Hematopoietic multipotent progenitor cell (in vitro differentiated cells): ENCODE measurements at regions not wholly inside any gene's neighbourhood (a gene's known extent, or its start where the extent isn't known, plus 50 kb on each side); places are given as distances from the start of the nearest gene placed in this dataset.

Experiments
- DNase-seq, 3 donors: peaks; one replicate each; pipeline ENCODE4 v3.0.0-alpha.2; 2011 to 2015; ENCODE audit warnings: low read depth in 2 of 3, low spot score in 2 of 3

DNA sequence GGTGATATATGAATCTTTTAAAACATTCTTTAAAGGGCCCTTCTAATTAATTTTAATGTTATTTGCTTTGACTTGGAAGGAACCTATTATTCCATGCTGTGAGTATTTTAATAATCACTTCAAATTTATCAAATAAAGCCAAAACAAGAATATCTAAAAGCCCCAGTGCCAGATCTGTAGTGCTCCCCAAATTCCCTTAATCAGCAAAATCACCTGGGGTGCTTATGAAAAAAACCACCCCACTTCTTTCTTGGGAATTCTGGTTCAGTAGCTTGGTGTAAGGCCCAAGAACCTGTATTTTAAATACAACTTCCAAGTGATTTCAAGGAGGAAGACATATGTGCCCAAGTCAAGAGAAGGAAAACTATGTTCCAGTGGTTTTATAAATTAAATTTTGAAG is 202.4 kb upstream of the OSR1 start:
- DNase-seq, result no peak

DNA sequence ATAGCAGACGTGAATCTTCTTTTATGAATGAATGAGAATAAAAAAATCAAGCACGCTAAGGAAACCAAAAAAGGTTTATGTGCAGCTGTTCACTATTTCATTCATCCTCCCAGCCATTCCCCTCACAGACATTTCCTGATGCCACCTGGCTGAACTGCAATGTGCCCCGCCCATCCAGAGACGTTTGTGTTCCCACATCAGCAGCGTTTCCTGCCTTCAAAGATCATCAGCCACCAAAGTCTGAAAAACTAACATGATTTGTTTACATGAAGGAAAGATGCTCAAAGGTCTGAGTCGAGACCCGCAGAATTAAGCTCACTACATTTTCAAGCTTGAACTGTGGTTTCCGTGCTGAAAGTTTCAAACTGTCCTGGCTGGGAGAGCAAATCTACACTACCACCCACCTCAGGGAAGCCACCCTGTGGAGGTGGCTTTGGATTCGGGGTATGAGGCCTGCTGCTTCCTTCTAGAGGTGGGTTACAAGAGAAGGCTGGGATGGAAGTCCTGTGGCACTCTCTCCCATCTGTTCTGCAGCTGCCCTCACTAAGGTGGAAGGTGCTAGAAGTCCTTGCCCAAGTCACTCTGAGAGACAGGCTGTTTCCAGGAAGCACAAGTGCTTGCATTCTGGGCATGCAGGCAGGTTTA is 201.3 kb upstream of the OSR1 start:
- DNase-seq, result no peak

DNA sequence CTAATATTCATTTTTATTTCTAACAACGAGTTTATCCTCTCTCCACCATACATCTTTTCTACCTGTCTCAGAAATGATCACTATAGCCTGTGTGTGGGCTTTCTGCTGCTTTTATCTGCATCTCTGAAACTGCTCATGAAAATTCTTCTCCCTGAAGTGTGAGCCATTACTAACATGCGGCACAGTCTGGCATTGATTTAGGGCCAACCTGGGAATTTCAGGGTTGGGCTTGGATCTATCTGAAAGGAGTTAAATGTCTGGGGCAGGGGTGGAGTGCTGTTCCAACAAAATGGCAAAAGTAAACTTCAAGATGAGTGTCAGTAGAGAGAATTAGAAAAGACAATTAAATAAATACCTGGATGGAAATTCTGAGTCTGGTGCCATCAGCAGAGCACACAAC is 198.2 kb upstream of the OSR1 start:
- DNase-seq, result no peak

DNA sequence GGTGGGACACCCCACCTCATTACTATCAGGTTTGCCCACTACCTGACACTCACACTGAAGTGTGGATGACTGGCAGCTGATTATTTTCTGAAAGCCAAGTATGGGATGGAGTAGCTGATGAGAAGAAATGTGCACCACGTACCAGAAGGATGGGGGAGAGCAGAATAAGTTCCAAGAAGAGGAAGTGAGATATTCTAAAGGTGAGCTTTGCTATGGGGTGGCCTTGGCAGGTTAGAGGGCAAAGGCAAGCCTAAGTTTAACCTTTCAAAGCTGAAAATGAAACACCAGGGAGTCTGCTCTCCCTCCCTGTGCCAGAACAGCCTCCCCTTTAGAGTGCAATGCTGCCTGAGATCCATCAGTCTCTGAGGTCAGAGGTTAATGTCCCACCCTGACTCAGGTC is 196.1 kb upstream of the OSR1 start:
- DNase-seq, result no peak

DNA sequence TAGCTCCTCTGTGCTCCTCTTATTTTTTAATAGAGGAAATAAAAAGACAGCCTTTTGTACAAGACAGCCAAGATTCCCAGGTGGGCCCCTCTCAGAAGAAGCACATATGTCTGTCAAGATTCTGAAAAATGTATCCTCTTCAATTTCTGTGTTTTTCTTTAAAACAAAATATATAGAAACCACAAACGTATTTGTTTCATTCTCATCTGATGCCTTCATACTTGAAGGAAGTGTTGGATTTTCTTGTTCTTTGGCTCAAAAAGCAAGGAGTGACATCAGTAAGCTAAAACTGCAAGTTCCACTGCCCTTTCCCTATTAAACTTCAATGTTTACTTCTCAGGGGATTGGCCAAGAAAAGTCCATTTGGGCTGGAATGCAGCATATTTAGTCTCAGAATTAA is 193.8 kb upstream of the OSR1 start:
- DNase-seq, result no peak

DNA sequence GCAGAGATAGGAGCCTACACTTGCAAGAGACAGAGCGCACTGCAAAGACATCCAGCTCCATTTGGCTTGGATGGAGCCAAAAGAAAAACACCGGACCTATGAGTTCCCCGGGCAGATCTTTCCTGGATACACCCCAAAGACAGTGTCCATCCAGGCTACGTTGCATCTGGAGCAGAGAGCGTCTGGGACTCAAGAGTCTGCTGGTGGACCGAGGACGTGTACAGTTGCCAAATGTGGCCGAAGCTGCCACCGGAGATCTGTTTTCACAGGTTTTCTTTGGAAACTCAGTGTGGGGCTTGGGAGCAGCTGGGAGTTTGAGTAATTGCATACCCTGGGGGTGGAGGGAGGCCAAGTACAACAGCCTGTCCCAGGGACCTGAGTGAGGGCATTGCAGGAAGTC is 192.3 kb upstream of the OSR1 start:
- no peak for DNase-seq

DNA sequence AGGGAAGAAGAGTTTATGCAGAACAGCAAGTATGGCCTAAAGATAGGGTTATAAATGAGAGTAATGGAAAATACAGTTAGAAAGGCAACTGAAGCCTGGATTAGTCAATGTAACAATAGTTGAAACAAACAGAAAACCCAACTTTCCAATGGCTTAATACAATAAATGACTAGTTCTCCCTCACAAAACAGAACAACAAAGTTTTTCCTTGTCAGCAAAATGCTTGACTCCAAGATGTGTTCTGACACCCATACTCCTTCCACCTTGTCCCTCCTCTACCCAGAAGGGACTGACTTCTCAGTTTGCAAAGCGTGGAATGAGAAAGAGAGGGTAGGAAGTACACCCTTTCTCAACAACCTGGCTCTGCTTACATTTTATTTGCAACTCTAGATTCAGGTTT is 191.4 kb upstream of the OSR1 start:
- no peak for DNase-seq

DNA sequence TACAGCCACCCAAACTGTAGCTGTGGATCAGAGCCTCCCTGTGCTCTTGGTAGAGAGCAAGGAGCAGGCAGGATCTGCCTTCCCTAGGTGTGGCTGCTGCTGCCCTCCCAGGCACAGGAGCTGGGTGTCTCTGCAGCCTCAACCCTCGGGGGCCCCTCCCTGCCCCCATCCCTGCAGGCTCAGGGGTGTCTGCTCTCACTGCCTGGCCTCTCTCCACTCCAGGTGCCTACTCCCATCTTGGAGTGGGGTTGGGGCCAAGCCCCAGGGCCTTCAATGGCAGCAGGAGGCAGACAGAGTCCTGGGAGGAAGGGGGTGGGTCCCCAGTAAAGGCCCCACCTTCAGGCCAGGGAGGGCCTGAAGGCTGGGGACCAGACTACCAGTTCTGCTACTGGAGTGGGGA is 189.7 kb upstream of the OSR1 start:
- no peak for DNase-seq

DNA sequence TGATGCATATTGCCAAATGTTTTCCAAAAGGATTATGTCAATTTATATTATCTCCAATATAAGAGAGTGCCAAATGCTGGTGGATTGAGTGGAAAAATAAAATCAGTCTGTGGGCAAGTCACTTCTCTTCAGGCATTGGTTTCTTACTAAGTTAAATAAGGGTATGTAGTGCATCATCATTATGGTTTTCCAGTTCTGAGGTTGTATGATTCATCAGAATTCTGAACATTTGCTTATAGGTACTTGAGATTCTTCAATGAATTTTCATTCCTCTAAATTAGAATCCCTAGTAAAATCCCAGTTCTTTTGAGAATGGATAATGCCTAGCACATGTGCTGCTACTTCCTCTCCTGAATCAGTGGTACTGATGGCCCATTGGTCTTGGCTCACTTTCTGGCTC is 188.9 kb upstream of the OSR1 start:
- DNase-seq, result no peak

DNA sequence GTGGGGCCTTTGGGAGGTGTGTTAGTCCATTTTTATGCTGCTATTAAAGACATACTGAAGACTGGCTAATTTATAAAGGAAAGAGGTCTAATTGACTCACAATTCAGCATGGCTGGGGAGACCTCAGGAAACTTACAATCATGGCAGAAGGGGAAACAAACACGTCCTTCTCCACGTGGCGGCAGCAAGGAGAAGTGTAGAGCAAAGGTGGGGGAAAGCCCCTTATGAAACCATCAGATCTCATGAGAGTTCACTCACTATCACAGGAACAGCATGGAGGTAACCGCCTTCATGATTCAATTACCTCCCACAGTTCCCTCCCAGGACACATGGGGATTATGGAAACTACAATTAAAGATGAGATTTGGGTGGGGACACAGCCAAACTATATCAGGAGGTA is 187.1 kb upstream of the OSR1 start:
- no peak for DNase-seq

DNA sequence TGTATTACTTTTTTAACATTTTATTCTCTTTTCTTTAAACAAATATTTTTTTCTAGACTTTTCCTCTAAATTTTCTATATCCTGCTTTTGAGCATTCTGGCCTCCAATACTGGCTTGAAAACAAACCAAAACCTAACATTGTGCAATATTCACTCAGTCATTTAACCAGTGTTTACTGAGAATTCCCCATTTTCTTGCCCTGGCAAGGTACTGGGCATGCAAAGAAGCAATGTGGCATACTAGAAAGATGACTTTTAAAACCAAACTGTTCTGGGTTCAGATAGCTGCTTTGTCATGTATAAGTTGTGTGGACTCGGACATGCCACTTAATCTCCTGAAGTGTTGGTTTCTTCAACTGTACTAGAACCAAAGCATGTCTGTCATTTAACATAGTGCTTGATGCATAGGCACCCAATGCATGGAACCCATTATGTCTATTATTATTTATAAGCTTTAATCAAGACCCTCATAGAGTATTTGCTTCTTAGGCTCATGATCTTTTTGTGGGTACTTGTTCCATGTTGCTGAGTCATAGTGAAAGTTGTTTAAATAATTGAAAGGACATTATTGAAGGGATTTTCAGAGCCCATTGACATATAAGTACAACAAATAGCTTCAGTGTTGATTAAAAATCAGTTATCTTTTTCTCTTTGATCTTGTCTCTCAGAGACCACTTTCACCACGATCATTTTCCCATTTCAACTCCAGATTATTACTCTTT is 185.4 kb upstream of the OSR1 start:
- DNase-seq, result no peak

DNA sequence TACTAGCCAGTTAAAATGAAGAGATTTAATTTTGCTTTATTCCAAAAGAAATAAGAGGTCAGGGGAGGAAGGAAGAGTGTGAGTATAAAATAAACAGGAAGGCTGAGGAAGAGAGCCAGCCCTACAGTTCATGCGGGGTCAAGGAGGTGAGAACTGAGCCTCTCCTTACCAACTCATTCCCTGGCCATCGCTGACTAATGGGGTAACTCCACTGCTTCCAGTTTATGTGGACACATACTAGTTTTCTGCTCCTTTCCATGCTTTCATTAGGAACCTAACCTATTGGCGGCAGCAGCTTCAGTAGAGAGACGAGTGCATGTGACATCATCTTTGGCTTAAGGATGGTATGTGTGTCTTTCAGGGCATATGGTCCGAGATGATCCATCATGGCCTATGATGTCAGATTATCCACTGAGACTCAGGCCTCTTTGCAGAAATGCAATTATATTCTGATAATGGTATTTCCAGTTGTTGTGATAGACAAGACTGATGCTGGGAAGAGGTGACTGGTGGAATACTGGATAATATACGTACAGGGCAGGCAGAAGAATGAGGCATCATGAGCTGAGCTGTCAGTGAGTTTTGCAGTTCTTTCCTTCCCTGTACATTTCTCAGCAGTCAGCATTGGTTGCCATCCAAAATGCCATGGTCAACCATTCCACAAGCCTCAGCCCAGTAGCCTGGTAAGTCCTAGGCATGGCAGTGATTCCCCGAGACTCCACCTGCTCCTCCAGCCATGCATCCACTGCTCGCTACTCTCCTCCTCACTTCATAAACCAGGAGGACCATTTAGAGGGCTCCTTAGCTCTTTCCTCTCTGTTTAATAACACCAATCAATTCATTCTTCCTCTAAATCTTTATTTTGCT is 184.6 kb upstream of the OSR1 start:
- DNase-seq, result no peak

DNA sequence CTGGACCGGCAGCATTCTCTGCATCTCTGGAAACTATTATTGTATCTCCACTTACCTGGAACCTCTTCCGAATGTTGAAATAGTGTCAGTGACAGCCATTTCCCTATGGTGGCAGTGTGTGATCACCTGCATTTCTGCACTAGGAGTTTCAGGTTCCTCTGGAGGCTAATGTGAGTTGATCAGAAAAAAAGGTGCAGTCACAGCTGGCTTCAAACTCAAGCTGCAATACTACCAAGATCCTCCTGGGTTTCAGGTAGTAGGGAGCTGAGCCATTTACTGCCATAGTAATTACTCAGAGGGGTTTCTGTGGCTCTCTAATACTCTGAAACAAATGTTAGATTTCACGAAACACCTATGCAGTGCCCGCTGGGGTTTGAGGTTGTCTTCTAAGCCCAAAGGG is 183.5 kb upstream of the OSR1 start:
- DNase-seq, result no peak

DNA sequence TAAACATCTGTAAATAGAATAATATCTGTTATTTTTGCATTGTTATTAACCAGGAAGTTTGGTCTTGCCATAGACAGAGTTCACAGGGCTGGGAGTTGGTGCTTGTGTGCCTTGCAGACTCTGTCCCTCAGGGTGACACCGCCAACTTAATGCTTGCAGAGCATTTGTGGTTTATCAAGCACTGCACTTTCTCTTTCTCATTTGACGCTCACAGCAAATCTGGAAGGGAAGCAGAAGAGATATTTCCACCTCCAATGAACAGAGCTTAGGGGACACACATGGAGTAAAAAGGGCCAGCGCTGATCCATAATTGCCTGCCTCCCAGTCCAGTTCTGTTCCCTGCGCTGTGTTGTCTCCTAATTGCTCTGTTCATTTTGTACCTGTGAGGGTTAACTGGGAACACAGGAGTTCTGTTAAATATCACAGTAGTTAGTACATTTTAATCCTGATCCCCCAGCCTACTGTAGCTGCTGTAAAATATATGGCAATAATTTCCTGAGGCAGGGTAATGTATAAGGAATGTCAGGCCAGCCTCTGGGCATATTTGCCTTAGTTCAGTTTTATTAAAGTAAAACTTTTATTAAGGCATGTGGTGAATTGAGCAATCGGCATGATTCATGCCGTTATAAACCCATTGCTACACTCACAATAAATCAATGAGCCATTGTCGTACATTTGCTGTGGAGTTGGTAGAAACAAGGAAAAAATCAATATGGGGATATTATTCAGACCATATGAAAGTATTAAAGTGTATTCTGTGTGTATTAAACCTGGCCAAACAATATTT is 182.5 kb upstream of the OSR1 start:
- DNase-seq, result no peak

DNA sequence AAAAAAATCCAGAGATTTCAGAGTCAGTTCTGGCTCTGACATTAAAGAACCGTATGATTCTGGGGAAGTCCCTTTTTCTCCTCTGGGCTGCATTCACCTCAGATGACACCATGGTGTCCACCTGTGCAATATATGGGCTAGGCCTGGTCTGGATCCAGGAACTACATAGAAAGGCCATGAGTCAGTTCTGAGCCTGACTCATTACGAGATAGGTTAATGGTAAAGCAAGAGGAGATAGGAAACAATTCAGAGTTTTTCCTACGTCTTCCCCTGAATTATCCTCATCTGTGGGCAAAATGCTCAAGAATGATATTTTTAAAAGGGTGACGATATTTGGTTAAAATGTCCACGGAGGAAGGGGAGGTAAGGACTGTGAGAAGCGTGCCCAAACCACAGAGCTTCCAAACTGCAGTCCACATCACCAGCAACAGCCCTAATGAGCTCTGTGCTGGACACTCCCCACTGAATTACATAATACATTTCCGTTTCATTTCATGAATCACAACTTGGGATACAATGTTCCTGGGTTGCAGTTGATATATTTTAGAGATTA is 180.1 kb upstream of the OSR1 start:
- no peak for DNase-seq

DNA sequence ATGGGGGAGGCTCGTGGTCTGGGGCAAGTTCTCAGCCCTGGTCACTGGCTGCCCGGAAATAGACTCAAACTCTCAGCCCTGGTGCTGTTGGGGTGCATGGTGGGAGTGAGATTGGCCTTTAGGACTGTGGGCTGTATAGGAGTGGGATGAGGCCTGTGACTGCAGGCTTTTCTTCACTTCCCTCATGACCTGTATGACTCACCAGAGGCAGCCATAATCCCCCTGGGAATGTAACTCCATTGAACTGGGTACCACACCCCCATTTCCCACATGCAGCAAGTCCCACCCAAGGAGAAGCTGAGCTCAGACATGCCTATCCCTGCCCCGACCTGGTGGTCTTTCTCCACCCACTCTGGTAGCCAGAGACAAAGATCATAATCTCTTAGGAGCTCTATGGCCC is 177.7 kb upstream of the OSR1 start:
- no peak for DNase-seq

DNA sequence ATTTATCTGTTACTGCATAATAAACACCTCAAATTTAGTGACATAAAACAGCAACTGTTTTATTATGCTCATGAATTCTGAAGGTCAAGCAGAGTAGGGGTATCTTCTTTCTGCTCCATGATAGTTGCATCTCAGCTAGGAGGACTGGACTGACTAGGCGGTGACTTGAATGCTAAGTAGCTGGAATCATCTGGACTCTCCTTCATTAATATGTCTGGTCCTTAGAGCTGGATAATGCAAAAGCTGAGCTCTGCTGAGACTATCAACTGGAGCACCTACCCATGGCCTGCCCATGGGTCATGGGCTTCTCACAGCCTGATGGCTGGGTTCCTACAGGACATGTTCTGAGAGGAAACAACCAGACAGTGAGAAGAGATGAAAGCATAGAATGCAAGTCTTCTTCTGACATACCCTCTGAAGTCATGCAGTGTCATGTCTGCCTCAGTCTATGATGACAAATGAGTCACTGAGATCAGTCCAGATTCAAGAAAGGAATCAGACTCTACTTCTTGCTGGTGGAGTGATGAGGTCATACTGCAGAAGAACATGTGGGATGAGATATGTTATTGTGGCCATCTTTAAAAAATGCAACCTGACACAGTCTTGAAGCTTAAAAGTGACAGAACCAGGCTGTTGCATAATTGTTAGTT is 174.2 kb upstream of the OSR1 start:
- DNase-seq, result no peak

DNA sequence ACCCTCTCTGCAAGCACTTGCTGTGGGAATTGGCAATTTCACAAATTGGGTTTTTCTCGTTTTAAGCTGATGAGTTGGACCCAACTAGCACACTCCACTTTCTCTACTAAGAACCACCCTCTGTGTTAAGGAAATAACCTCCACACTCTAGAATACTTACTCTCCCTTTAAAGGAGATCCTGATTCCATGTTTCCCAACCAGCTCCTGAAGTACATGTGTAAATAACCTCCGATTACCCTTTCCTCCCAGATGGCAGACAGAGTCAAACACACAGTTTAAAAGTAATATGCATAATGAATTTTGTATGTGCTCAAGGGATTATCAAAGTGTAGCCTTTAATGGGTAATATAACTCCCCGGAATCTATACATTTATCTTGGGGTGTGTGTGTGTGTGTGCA is 171.3 kb upstream of the OSR1 start:
- DNase-seq, result no peak

DNA sequence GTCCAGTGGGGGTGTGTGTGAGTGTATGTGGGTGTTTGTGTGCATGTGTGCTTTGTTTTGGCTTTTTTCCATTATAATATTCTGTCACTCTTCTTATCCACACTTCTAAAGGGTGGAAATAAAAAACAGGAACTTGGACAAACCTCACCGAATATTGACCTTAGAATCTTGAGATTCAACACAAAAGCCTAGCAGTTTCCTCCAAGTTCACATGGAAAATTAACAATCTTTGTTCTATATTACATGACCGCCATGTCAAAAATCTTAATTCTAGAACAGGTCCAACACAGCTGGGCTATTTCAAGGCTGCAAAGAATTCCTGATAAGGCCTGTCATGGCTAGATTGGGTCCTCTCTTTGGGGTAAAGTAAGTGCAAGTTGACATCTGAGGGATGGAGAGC is 169.3 kb upstream of the OSR1 start:
- DNase-seq, result no peak

DNA sequence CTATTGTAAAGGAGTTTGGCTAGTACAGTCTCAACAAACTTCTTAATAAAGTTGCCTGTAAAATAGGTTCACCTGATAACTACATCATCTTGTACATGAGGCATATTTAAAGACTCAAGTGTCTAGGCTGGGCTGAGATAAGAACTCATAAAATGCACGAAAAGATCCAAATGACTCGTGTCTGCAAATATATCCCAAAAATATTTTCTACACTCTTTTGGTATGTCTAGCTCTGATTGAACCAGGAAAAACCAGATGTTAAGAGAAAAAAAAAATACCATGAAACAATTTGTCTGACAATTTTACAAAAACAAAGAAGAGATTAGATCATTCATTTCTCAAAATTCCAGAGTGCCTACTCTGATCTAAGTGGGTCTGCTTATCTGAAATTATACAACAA is 166.9 kb upstream of the OSR1 start:
- no peak for DNase-seq
